NOMO-1 treated with dmso at 0.1 percent for 144 hours (cell line): ENCODE measurements at regions not wholly inside any gene's neighbourhood (a gene's known extent, or its start where the extent isn't known, plus 50 kb on each side); places are given as distances from the start of the nearest gene placed in this dataset.

Source experiments
- DNase-seq: peaks from one replicate; lab custom pipeline; 2025; ENCODE audit not compliant: unreplicated experiment; lab: John Stamatoyannopoulos, UW

- DNase-seq: no peak
These were observed 118.5 kb downstream of the BTC start for GRCh38 chr4:74675673-74676279.

- DNase-seq: no peak
These were observed 111.6 kb downstream of the BTC start for GRCh38 chr4:74682567-74683359.

- DNase-seq: no peak
These were observed 101.4 kb downstream of the BTC start for GRCh38 chr4:74692972-74693371.
